ENCODE measurements at regions not wholly inside any gene's neighbourhood (a gene's known extent, or its start where the extent isn't known, plus 50 kb on each side); places are given as distances from the start of the nearest gene placed in this dataset.

GRCh38 chr1:30538226-30538992 lies 185.0 kb downstream of the MATN1 start:
- DNase-seq (ENCODE audit: low read depth in 1 of 2, low spot score in 1 of 2) = no peak
- TF ChIP-seq JUND (IDR thresholded peaks at IDR 0.05; ENCODE audit: low read depth) = no peak
- in situ Hi-C loops (cut with HindIII; ENCODE audit: low pct_unique_long_range_greater_than_20kb, low sequenced_read_pairs) = no loop called here

GRCh38 chr1:30537279-30537678 lies 186.1 kb downstream of the MATN1 start:
- no peak for DNase-seq (ENCODE audit: low read depth in 1 of 2, low spot score in 1 of 2)
- no peak for TF ChIP-seq JUND (IDR thresholded peaks at IDR 0.05; ENCODE audit: low read depth)
- in situ Hi-C loops (cut with HindIII; ENCODE audit: low pct_unique_long_range_greater_than_20kb, low sequenced_read_pairs) = no loop called here

- no peak for TF ChIP-seq JUND (IDR thresholded peaks at IDR 0.05; ENCODE audit: low read depth)
- in situ Hi-C loops (cut with HindIII; ENCODE audit: low pct_unique_long_range_greater_than_20kb, low sequenced_read_pairs) = no loop called here
- no peak for DNase-seq (ENCODE audit: low read depth in 1 of 2, low spot score in 1 of 2)
These were observed 186.9 kb downstream of the MATN1 start for GRCh38 chr1:30536530-30536929.

- TF ChIP-seq JUND (IDR thresholded peaks at IDR 0.05; ENCODE audit: low read depth) = no peak
- DNase-seq (ENCODE audit: low read depth in 1 of 2, low spot score in 1 of 2) = no peak
- in situ Hi-C loops (cut with HindIII; ENCODE audit: low pct_unique_long_range_greater_than_20kb, low sequenced_read_pairs) = no loop called here
These were observed 187.6 kb downstream of the MATN1 start for GRCh38 chr1:30535595-30536325.

- DNase-seq (ENCODE audit: low read depth in 1 of 2, low spot score in 1 of 2) = no peak
- in situ Hi-C loops (cut with HindIII; ENCODE audit: low pct_unique_long_range_greater_than_20kb, low sequenced_read_pairs) = no loop called here
- TF ChIP-seq JUND (IDR thresholded peaks at IDR 0.05; ENCODE audit: low read depth) = no peak
These were observed 188.8 kb downstream of the MATN1 start for GRCh38 chr1:30534551-30534940.

GRCh38 chr1:30533796-30534550 lies 189.4 kb downstream of the MATN1 start:
- in situ Hi-C loops (cut with HindIII; ENCODE audit: low pct_unique_long_range_greater_than_20kb, low sequenced_read_pairs) = no loop called here
- no peak for TF ChIP-seq JUND (IDR thresholded peaks at IDR 0.05; ENCODE audit: low read depth)
- no peak for DNase-seq (ENCODE audit: low read depth in 1 of 2, low spot score in 1 of 2)

GRCh38 chr1:30533141-30533540 lies 190.2 kb downstream of the MATN1 start:
- DNase-seq (ENCODE audit: low read depth in 1 of 2, low spot score in 1 of 2) = no peak
- TF ChIP-seq JUND (IDR thresholded peaks at IDR 0.05; ENCODE audit: low read depth) = no peak
- in situ Hi-C loops (cut with HindIII; ENCODE audit: low pct_unique_long_range_greater_than_20kb, low sequenced_read_pairs) = no loop called here

- DNase-seq (ENCODE audit: low read depth in 1 of 2, low spot score in 1 of 2) = no peak
- in situ Hi-C loops (cut with HindIII; ENCODE audit: low pct_unique_long_range_greater_than_20kb, low sequenced_read_pairs) = no loop called here
- TF ChIP-seq JUND (IDR thresholded peaks at IDR 0.05; ENCODE audit: low read depth) = no peak
These were observed 190.8 kb downstream of the MATN1 start for GRCh38 chr1:30532621-30533020.

- TF ChIP-seq JUND (IDR thresholded peaks at IDR 0.05; ENCODE audit: low read depth) = no peak
- in situ Hi-C loops (cut with HindIII; ENCODE audit: low pct_unique_long_range_greater_than_20kb, low sequenced_read_pairs) = no loop called here
- DNase-seq (ENCODE audit: low read depth in 1 of 2, low spot score in 1 of 2) = no peak
These were observed 195.8 kb downstream of the MATN1 start for GRCh38 chr1:30527511-30528140.

- TF ChIP-seq JUND (IDR thresholded peaks at IDR 0.05; ENCODE audit: low read depth) = no peak
- in situ Hi-C loops (cut with HindIII; ENCODE audit: low pct_unique_long_range_greater_than_20kb, low sequenced_read_pairs) = no loop called here
- DNase-seq (ENCODE audit: low read depth in 1 of 2, low spot score in 1 of 2) = no peak
These were observed 196.6 kb downstream of the MATN1 start for GRCh38 chr1:30526652-30527345.

GRCh38 chr1:30525971-30526651 lies 197.3 kb downstream of the MATN1 start:
- no peak for DNase-seq (ENCODE audit: low read depth in 1 of 2, low spot score in 1 of 2)
- no peak for TF ChIP-seq JUND (IDR thresholded peaks at IDR 0.05; ENCODE audit: low read depth)
- in situ Hi-C loops (cut with HindIII; ENCODE audit: low pct_unique_long_range_greater_than_20kb, low sequenced_read_pairs) = no loop called here

- DNase-seq (ENCODE audit: low read depth in 1 of 2, low spot score in 1 of 2) = no peak
- in situ Hi-C loops (cut with HindIII; ENCODE audit: low pct_unique_long_range_greater_than_20kb, low sequenced_read_pairs) = no loop called here
These were observed 197.8 kb downstream of the MATN1 start for GRCh38 chr1:30525631-30525970.

More at GRCh38 chr1:30525631-30525970, 197.8 kb downstream of the MATN1 start:
- TF ChIP-seq JUND (IDR thresholded peaks at IDR 0.05; ENCODE audit: low read depth) = no peak

Data from T47D (cell line).